GM21529 (cell line): ENCODE measurements at regions not wholly inside any gene's neighbourhood (a gene's known extent, or its start where the extent isn't known, plus 50 kb on each side); places are given as distances from the start of the nearest gene placed in this dataset.
A peak's percentile ranks its signal among the peaks of the same experiment; 100 is the strongest.
"Not testable (repeated sequence)": the region's sequence is repeated elsewhere in the genome, so short reads cannot be mapped to it uniquely, and the experiment has no call there.

ENCODE experiments used
- ATAC-seq: cut with Tn5 transposase; IDR thresholded peaks from one replicate; pipeline ENCODE4 v1.9.1; 2021; ENCODE audit not compliant: unreplicated experiment

DNA sequence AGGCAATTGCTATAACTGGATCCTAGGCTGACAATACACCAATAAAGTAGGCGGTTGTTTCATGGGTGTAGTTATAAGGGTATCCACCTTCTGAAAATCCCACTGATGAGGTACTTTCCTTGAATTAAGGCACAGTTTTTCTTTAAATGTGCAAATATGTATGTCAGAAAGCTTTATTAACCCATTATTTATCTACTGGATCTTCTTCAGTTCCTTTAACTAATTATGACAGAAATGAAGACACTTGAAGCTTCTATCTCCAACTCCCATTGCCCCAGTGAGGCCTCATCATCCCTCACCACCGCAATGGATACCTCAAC is 159.6 kb upstream of the KLF3 start:
- ATAC-seq = no peak

DNA sequence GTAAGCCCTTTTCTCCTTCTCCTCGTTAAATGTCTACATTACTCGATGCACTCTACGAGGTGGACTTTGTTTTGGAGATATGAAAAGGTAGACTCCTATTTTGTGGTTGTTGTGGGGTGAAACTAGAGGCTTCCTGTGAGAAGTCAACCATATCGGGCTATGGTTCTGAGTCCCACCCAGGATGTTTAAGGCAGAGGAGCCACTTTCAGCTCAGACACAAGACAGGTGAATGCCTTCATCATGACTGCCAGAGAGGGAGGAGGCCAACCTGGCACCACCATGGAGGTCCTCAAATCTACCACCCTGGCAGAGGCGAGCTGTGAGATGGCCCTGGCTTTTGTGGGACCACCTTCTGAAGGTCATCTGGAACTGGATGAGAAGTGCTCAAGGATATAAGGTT is 154.4 kb upstream of the KLF3 start:
- peak; percentile 38 for ATAC-seq

DNA sequence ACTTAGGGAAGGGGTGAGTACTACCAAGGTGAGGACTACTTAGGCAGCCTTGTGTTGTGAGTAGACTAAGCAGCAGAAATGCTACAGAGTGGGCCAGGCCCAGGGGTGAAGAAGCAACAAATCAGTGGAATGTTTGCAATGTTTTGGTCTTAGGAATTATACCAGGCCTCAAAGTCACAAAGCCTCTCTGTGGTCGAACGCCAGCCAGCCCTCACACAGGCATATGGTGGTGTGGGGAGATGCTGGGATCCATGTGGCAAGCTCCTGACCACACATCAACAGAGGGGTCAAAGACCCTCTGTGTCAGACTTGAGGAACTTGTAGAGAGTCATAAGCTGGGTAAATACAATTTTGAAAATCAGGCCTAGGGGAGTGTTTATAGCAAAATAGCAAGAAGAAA is 153.8 kb upstream of the KLF3 start:
- ATAC-seq = no peak

DNA sequence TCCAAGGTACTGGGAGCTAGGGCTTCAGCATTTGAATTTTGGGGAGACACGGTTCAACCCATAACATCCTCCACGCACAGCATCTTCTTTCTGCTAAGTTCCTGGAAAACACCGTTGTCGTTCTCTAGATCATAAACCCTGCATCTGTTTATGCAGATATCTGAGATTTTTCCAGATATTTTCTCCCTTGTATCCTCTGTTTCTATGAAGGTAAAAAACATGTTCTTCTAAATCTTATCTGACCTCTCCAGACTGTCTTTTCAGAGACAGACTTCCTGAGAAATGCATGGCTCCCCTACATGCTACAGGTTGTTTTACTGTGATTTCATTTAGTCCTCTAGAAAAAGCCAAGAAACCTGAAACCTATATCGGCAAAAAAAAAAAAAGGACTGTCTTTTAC is 152.3 kb upstream of the KLF3 start:
- no peak for ATAC-seq

DNA sequence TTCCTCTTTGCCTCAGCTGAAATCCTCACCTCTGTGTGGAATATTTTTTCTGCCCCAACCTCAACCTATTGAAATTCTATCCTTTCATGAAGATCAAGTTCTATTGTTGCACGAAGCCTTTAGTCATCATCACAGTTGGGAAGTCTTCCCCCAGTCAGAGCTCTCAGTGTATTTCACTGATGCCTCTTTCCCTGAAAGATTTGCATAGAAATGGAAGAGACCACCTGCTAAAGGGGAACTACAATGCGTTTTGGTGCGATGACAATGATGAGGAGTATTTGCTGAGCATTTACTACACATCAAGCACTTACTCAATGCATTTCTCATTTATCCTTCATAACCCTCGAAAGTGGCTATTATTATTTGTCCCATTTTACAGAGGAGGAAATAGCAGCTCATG is 151.2 kb upstream of the KLF3 start:
- no peak for ATAC-seq

DNA sequence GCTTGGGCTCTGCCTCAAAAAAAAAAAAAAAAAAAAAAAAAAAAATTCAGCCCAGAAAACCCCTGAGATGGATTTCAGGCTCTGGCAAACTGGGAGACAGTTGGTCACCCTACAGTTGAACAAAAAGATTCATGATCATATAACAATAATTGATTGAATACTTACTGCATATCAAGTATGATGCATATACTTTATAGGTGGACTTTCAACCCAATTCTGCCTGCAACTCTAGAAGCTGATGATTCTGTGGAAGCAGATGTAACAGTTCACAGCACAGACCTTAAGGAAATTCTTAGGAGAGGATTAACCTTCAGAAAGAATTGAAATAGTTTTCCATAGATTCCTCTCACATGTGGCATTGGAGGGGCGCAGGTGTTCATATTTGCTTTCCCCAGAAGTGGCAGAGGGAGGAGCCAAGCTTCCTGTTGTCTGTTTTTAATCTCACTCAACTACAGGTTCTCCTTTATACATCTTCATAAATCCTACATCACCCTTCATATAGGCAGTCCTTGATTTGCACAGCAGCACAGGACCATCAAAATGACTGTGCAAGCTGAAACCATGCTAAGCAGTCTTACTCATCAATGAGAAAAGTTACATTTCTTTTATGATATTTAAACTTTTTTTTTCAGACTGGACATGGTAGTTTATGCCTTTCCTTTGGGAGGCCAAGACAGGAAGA is 149.4 kb upstream of the KLF3 start:
- ATAC-seq = no peak

DNA sequence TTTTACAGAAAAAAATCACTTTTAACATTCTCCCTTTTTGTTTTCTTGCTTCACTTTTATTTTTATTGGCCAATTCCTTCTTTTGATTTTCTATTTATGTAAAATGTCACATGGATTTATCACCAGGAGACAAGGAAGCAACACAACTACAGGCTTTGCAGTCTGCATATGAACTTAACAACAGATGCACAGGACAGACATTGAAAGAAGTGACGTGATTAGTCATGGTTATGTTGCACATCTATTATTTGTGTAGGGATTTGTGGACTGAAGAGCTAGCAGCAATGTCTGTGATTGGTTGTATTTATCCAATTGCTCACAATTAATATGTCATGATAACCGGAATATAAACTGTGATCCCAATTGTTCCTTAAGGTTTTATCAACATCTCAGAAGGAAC is 147.8 kb upstream of the KLF3 start:
- ATAC-seq = no peak

DNA sequence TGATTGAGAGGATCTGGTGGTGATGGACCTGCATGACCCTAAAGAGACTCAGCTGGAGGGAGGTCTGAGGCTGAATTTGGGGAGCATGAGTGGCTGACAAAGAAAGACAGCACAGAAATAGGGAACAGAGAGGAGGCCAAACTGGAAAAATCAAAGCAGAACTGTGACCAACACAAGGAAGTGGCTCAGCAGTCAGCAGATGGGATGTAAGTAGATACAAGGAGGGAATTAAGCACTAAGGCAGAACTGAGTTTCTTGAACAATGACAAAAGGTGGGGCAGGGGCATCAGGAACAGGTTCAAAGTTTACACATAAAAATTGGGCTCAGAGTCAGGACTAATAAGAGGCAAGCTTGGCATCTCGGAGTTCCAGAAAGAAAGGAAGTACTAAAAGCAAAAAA is 144.3 kb upstream of the KLF3 start:
- no peak for ATAC-seq

DNA sequence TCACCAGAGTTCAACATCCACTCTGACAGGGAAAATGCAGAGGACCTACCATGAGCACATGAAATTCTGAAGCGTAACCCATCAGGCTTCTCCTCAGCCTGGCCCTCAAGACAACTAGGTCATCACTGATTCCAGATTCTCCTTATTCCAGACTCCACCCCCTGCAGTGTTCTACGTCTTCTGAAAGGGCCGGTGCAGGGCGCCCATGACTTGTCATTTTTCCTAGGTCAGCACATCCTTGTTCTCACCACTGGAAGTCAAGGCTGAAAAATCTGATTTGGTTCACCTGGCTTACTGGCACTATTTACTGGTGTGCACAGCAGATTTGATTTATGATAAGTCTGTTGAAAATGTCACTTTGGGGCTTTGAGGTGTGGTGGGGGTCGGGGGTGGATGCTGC is 140.9 kb upstream of the KLF3 start:
- ATAC-seq = no peak

DNA sequence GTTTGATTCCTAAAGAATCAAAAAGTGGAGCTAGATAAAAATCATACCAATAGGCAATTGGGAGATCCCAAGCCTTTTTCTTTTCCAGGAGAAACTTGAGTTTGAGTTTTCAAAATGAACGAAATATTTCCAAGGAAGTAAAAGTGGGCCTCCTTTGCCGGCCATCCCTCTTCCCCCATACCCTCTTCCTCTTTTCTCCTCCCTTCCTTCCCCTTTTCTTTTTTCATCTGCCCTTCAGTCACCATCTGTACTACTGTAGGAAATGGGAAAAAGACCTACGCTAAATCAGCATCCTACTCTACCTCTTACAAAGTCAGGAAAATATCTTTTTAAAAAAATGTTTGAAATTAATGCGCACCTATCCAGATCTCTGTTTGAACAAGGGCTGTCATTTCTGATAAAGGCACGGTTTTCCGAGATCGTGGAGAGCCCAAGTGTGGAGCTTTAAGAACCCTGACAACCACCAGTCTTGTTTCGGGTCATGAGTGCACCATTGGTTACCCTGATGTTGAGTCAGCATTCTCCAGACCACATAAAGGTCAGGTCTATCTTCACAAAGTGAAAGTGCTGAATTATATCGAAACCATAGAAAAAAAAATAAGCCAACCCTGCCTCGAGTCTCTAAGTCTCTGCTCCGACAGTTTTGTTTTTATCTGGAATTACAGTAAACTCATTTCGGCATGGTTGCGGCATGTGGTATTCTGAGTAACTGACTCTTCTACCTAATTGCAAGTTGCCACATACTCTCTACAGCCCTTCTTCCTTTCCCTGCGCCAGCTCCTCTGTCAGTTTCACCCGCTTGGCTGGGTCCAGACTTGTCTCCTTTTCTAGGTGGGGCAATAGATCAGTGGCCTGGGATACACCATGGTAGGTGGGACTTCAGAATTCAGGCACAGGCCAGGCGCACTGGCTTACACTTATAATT is 140.2 kb upstream of the KLF3 start:
- peak; percentile 99 for ATAC-seq

DNA sequence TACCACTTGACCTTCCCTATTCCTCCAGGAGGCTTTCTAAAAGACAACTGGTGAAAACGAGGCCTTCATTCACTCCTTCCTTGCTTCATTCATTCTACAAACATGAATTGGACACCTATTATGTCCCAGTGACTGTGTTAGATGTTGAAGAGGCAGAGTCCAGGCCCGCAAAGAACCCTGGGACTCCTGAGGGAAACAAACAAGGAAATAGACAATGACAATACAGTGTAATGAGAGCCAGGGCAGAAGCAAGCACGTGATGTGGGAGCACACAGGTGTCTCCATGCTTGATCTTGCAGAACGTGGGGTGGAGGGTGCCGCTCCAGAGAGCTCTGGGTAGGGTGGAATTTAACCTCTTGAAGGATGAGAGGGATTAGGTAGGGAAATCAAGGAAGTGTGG is 137.6 kb upstream of the KLF3 start:
- no peak for ATAC-seq

DNA sequence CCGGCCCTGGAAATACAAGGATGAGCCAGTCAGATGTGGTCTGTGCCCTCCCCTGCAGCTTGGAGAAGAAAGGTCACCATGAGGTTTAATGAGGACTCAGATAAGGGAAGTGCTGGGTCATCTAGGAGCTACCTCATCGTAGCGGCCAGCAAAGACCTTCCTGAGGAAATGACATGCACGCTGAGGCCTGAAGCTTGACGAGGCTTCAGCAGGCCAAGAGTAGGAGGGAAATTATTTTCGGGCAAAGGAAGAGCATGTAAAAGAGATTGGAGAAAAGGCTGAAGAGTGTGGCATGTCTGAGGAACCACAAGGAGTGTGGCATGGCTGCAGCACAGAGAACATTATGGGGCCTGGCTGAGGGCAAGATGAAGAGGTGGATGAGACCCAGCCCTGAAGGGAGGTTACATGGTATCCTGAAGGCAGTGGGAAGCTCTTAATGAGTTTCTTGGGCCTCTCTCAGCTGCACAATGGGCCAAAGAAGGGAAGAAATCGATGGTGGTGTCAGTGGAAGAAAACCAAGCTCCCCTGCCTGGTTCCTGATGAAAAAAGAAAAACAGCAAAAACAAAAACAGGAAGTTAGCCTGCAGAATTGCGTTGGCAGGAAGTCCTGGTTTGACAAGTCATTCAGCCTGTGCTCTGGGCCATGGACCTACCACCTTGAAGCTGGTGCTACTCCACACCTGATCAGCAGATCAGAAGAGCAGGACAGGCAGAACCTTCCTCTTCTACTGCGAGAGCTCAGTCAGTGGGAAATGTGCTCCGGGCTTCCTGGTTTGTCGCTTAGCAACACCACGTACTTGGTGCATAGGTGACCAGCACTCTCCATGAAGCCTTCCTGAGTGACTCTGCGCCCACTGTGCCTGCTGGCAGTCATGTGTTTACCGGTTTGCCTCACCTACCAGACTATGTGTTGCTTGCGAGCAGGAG is 134.5 kb upstream of the KLF3 start:
- ATAC-seq = peak; percentile 81

GRCh38 chr4:38530486-38530885 is 133.5 kb upstream of the KLF3 start:
- ATAC-seq = no peak

DNA sequence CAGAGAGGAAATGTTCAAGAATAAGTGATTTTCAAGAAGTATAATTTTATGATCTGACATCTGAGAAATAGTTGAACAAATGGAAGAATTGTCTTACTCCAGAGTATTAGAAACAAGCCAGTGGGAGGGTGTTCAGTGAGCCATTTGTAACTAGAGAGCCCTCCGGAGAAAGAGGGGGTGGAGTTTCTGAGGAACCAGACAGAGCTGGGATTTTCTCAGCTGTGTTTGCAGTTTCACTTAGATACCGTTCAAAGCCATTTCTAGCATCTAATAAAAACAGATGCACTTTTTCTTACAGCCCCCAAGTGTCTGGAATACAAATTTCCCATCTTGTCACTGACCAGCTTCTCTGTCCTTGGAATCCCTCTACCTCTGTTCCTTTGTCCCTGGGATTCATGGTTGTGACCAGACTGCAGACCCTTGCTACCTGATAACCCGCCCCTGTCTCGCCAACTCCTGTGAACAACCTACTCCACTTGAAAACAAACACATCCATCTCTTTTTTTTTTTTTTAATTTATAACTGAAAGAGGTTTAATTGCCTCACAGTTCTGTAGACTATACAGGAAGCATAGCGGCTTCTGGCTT is 132.8 kb upstream of the KLF3 start:
- no peak for ATAC-seq

DNA sequence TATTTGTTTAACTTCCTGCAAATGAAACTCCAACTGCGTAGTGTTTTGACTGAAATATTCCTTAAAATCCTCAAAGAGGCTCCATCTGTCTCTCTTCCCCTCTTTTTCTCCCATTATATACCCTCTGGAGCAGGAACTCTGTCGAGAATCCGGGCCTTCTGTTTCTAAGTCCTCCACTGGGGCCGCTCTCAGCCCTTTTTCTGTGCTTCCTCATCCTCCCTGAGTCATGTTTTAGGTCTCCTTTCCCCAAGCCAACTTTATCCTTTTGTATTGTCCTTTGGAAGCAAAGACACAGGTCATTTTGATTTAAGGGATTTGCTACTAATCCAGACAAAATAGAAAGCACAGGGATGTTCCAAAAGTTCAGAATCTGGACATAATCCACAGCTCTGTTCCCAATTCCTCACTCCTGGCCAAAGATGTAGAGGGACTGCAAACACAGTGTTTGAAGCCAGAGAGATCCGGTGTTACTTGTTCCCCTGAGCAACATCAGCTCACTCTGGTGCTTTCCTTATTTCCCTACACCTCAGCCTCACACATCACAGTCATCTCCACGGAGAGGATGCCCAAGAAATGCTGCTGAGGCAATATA is 131.0 kb upstream of the KLF3 start:
- no peak for ATAC-seq

DNA sequence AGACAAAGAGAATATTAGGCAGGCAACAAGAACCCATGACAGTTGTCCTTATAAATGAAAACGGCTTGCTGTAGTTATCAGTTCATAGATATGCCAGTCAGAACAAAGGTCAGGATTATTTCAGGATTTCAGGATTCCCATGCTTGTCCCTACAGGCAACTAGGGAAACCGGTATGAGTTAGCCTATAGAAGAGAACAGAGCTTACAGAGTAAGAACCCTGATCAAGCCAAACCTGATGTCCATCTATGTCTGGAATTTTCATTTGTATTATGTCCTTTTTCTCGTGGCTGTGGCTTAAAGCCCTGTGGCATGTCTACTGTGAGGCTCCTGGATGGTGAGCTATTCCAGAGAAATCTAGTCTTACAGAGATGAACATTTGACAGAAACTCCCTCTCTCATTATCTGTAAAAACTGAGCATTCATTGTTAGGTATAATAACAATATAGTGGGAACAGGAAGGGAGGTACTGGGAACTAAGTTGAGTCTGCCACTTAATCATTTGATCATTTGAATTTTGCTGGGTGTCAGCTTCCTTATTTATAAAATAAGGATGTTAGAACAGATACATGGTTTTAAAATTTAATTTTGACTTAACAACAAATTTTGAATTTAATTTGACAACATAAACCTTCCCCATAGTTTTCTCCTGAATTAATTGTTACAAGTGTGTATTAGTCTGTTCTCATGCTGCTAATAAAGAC is 129.5 kb upstream of the KLF3 start:
- no peak for ATAC-seq

DNA sequence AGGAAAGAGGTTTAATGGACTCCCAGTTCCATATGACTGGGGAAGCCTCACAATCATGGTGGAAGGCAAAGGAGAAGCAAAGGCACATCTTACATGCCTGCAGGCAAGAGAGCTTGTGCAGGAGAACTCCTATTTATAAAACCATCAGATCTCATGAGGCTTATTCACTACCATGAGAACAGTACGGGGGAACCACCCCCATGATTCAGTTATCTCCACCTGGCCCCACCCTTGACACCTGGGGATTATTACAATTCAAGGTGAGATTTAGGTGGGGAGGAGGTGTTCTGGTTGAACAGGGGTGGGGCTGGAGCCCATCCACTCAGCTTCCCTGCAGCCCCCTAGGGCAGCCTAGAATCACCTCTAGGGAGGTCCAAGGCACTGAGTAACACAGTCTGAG is 128.9 kb upstream of the KLF3 start:
- not testable (repeated sequence) for ATAC-seq

DNA sequence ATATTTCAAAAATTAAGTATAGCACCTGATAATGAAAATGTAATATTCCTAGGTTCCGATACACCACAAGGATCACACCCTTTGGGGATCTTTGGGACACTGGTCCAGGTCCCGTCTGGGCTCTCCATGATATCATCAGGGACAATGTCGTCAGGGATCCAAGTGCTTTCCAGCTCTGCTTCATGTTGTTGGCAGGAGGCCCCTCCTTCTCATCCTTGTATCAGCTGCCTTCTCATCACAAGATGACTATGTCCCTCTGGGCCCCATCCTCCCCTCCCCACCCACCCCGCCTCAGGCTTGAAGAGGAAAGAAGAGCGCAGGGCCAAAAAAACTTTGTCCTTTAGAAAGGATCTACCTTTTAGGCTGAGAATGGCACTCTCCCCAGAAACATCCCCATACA is 128.3 kb upstream of the KLF3 start:
- ATAC-seq = no peak

GRCh38 chr4:38536716-38537115 is 127.3 kb upstream of the KLF3 start:
- no peak for ATAC-seq

- ATAC-seq = no peak
These were observed 126.3 kb upstream of the KLF3 start for GRCh38 chr4:38537666-38538065.
